IMR-90 (cell line): ENCODE measurements at regions not wholly inside any gene's neighbourhood (a gene's known extent, or its start where the extent isn't known, plus 50 kb on each side); places are given as distances from the start of the nearest gene placed in this dataset.

Experiments
- ATAC-seq: fragments of 200-7000 bp; cut with Tn5 transposase; 2 replicates; pipeline ENCODE4 v1.9.1; 2020; ENCODE audit warnings: low read depth, mild to moderate bottlenecking, moderate library complexity
- BruUV-seq: library from RNA; stranded (reverse); fragments of 400-500 nt; replicated peaks from 2 replicates; lab custom pipeline; 2021; lab: Mats Ljungman, UMichigan
- CTCF ChIA-PET: fragments of 300-600 bp; formaldehyde crosslinking; extraction: SDS; loops from one replicate; lab custom pipeline; 2021; ENCODE audit warnings: antibody characterized with exemption; lab: Yijun Ruan, JAX
- POLR2A ChIA-PET: fragments of 300-600 bp; sonication (Branson Sonifier 250); formaldehyde crosslinking; loops from one replicate; lab custom pipeline; 2022; ENCODE audit warnings: antibody characterized with exemption; ENCODE audit not compliant: unreplicated experiment; lab: Charles Lee
- DNase-seq: peaks from one replicate; pipeline ENCODE4 v3.0.0; 2013
- H2AFZ ChIP-seq: replicated peaks from 2 replicates; pipeline ENCODE3; 2013; ENCODE audit warnings: low read length, mild to moderate bottlenecking; ENCODE audit not compliant: poor library complexity
- H2AK5ac ChIP-seq: 2 replicates; pipeline ENCODE4 v1.6.1; 2013; ENCODE audit warnings: low read depth, low read length, inconsistent platforms
- H2AK9ac ChIP-seq: replicated peaks from 2 replicates; pipeline ENCODE3; 2013; ENCODE audit warnings: mild to moderate bottlenecking, low read depth, low read length, moderate library complexity; ENCODE audit not compliant: poor library complexity
- H2BK120ac ChIP-seq: 2 replicates; pipeline ENCODE4 v1.6.1; 2013; ENCODE audit warnings: low read depth, low read length, inconsistent platforms
- H2BK15ac ChIP-seq: 3 replicates; pipeline ENCODE4 v1.6.1; 2013; ENCODE audit warnings: low read depth, low read length, inconsistent platforms
- H2BK20ac ChIP-seq: 2 replicates; pipeline ENCODE4 v1.6.1; 2013; ENCODE audit warnings: low read depth, mild to moderate bottlenecking, inconsistent platforms, low read length, moderate library complexity
- H2BK5ac ChIP-seq: 2 replicates; pipeline ENCODE4 v1.6.1; 2013; ENCODE audit warnings: mild to moderate bottlenecking, low read depth, low read length, inconsistent platforms; ENCODE audit not compliant: poor library complexity, severe bottlenecking
- H3K14ac ChIP-seq: replicated peaks from 2 replicates; pipeline ENCODE4 v1.6.1; 2013; ENCODE audit warnings: low read depth, low read length, inconsistent platforms
- H3K18ac ChIP-seq: 2 replicates; pipeline ENCODE4 v1.6.1; 2013; ENCODE audit warnings: low read depth, low read length, control low read depth
- H3K23ac ChIP-seq: 2 replicates; pipeline ENCODE4 v1.6.1; 2013; ENCODE audit warnings: low read depth, low read length, inconsistent platforms
- H3K27ac ChIP-seq: 2 replicates; pipeline ENCODE4 v1.5.1; 2013; ENCODE audit warnings: mild to moderate bottlenecking, control low read depth, low read length; ENCODE audit not compliant: insufficient read depth
- H3K27me3 ChIP-seq: 2 replicates; pipeline ENCODE4 v1.6.1; 2013; ENCODE audit warnings: low read length; ENCODE audit not compliant: control insufficient read depth, insufficient read depth
- H3K36me3 ChIP-seq: 2 replicates; pipeline ENCODE4 v1.6.1; 2013; ENCODE audit warnings: low read length, mixed read lengths; ENCODE audit not compliant: control insufficient read depth, insufficient read depth
- H3K4ac ChIP-seq: 2 replicates; pipeline ENCODE4 v1.6.1; 2013; ENCODE audit warnings: low read depth, low read length, inconsistent platforms
- H3K4me1 ChIP-seq: 2 replicates; pipeline ENCODE4 v1.6.1; 2013; ENCODE audit warnings: low read length, mixed read lengths; ENCODE audit not compliant: control insufficient read depth, insufficient read depth
- H3K4me2 ChIP-seq: 2 replicates; pipeline ENCODE4 v1.6.1; 2013; ENCODE audit warnings: low read depth, mild to moderate bottlenecking, control low read depth, low read length, moderate library complexity
- H3K4me3 ChIP-seq: 2 replicates; pipeline ENCODE4 v1.5.1; 2013; ENCODE audit warnings: low read depth, mild to moderate bottlenecking, control low read depth, low read length, moderate library complexity; ENCODE audit not compliant: insufficient read depth
- H3K56ac ChIP-seq: 2 replicates; pipeline ENCODE4 v1.6.1; 2013; ENCODE audit warnings: low read length, inconsistent platforms; ENCODE audit not compliant: insufficient read depth; ENCODE audit errors: extremely low read depth
- H3K79me1 ChIP-seq, 2 experiments: 2 replicates each; pipeline ENCODE4 v1.6.1; 2013; ENCODE audit warnings: low read length in 2 of 2, inconsistent platforms in 1 of 2, low read depth in 1 of 2
- H3K9ac ChIP-seq: 2 replicates; pipeline ENCODE4 v1.6.1; 2013; ENCODE audit warnings: low read depth, low read length, control low read depth
- H3K9me1 ChIP-seq: 2 replicates; pipeline ENCODE4 v1.6.1; 2013; ENCODE audit warnings: low read length, inconsistent platforms; ENCODE audit not compliant: insufficient read depth
- H3K9me3 ChIP-seq: 2 replicates; pipeline ENCODE4 v1.6.1; 2013; ENCODE audit warnings: low read length; ENCODE audit not compliant: control insufficient read depth, insufficient read depth
- H4K20me1 ChIP-seq: 2 replicates; pipeline ENCODE4 v1.6.1; 2013; ENCODE audit warnings: low read length, inconsistent platforms; ENCODE audit not compliant: insufficient read depth
- H4K5ac ChIP-seq: 2 replicates; pipeline ENCODE4 v1.6.1; 2013; ENCODE audit warnings: mild to moderate bottlenecking, low read depth, low read length, control low read depth
- H4K8ac ChIP-seq, 2 experiments: 2 replicates each; pipeline ENCODE4 v1.6.1; 2013; ENCODE audit warnings: low read depth in 2 of 2, low read length in 2 of 2, control low read depth in 1 of 2, inconsistent platforms in 1 of 2
- H4K91ac ChIP-seq: 2 replicates; pipeline ENCODE4 v1.6.1; 2013; ENCODE audit warnings: low read depth, low read length, inconsistent platforms; ENCODE audit not compliant: insufficient read depth
- CEBPB ChIP-seq: IDR thresholded peaks from 2 replicates; pipeline ENCODE4 v1.6.1; 2012; ENCODE audit warnings: low read depth, low read length, improper control_type of control experiment
- CHD1 ChIP-seq: IDR thresholded peaks from 2 replicates; pipeline ENCODE4 v1.6.1; 2012; ENCODE audit warnings: low read depth, low read length, improper control_type of control experiment
- FOS ChIP-seq: fragments of 150-350 bp; IDR thresholded peaks from 2 replicates; pipeline ENCODE4 v1.6.1; 2016; ENCODE audit warnings: low read depth, low read length
- MAFK ChIP-seq: IDR thresholded peaks from 2 replicates; pipeline ENCODE4 v1.6.1; 2012; ENCODE audit warnings: low read depth, low read length, improper control_type of control experiment
- MAZ ChIP-seq: IDR thresholded peaks from 2 replicates; pipeline ENCODE4 v1.6.1; 2012; ENCODE audit warnings: low read depth, mild to moderate bottlenecking, low read length, improper control_type of control experiment, moderate library complexity, borderline replicate concordance
- NFE2L2 ChIP-seq: fragments of 150-350 bp; IDR thresholded peaks from 2 replicates; pipeline ENCODE4 v1.6.1; 2016; ENCODE audit warnings: low read depth, mild to moderate bottlenecking, low read length
- POLR2A ChIP-seq: IDR thresholded peaks from 2 replicates; pipeline ENCODE4 v1.6.1; 2012; ENCODE audit warnings: mild to moderate bottlenecking, low read depth, low read length
- RAD21 ChIP-seq: IDR thresholded peaks from 2 replicates; pipeline ENCODE4 v1.6.1; 2012; ENCODE audit warnings: low read length, improper control_type of control experiment
- RCOR1 ChIP-seq: IDR thresholded peaks from 2 replicates; pipeline ENCODE4 v1.6.1; 2012; ENCODE audit warnings: mild to moderate bottlenecking, low read length, improper control_type of control experiment; ENCODE audit not compliant: insufficient replicate concordance
- SMC3 ChIP-seq: fragments of 150-350 bp; IDR thresholded peaks from 2 replicates; pipeline ENCODE4 v1.6.1; 2016; ENCODE audit warnings: low read depth, mild to moderate bottlenecking, antibody characterized with exemption, low read length, moderate library complexity
- WGBS, 2 experiments: methylation state at CpG; one replicate each; pipeline versions ENCODE4 v1.1.5 to v1.1.7; 2013; ENCODE audit warnings: missing lambda C conversion rate in 2 of 2; ENCODE audit not compliant: insufficient read length in 1 of 2; ENCODE audit errors: extremely low coverage in 2 of 2; 5-methylcytosine and 5-hydroxymethylcytosine counted together
- dilution Hi-C: fragments of 300-500 bp; cut with HindIII; formaldehyde crosslinking; loops from one replicate; pipeline ENCODE4 v1.14.3; 2018; ENCODE audit warnings: low sequenced_read_pairs; ENCODE audit not compliant: unreplicated experiment
- in situ Hi-C: fragments of 300-500 bp; cut with MboI; formaldehyde crosslinking; loops from 3 replicates; pipeline ENCODE4 v1.14.3; 2019; ENCODE audit warnings: low sequenced_read_pairs, inconsistent platforms, mixed read lengths
- intact Hi-C: fragments of 100-400 bp; cut with micrococcal nuclease; formaldehyde crosslinking; loops from 2 replicates; pipeline ENCODE4 v1.10.0; 2022
- TF ChIP-seq, protein P1 (sequence below): conservative IDR thresholded peaks from 2 replicates; pipeline ENCODE4 v1.5.1; 2012; ENCODE audit warnings: mild to moderate bottlenecking, low read depth, low read length, improper control_type of control experiment

DNA sequence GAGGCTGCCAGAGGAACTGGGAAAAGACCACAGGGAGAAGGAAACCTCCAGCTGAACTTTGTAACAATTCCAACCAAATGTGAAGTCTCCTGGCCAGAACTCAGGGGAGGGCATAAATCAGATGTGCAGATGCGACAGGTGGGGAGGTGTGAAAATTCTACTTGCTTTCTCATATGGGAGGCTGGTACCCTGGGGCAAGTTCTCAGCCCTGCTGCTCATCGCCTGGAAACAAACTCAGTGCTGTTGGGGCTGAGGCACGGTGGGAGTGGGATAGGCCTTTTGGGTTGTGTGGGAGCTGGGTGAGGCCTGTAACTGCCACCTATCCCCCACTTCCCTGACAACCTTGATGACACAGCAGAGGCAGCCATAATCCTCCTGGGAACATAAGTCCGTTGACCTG is 179.6 kb downstream of the ASB1 start:
- Histone ChIP-seq H3K27me3 (peaks cover 2% of the 10 kb centered on the region; the same call in 1 of the 2 replicates), H3K23ac (no peak overlapping the region), H4K8ac (no peak overlapping the region), H3K9me3 (peaks cover 2% of the 10 kb centered on the region; the same call in 1 of the 2 replicates), H4K5ac (no peak overlapping the region), H3K27ac (no peak overlapping the region), H2AK5ac (no peak overlapping the region), H3K14ac (no peak overlapping the region), H3K9me1 (no peaks in the 10 kb centered on the region), H2AFZ (no peak overlapping the region), H2BK15ac (no peak overlapping the region), H3K4ac (no peak overlapping the region), H4K20me1 (no peaks in the 10 kb centered on the region), H2BK120ac (no peak overlapping the region), H3K18ac (no peak overlapping the region), H3K36me3 (no peaks in the 10 kb centered on the region), H3K4me1 (peaks cover 4% of the 10 kb centered on the region; the same call in 1 of the 2 replicates), H3K4me3 (no peak overlapping the region), H4K91ac (no peak overlapping the region), H2BK5ac (no peak overlapping the region), H3K9ac (no peak overlapping the region), H3K4me2 (no peak overlapping the region), H2BK20ac (no peak overlapping the region), H2AK9ac (no peak overlapping the region), H3K56ac (no peak overlapping the region), H3K79me1 (no peaks in the 10 kb centered on the region)
- CTCF ChIA-PET, result no interaction called here
- intact Hi-C loops (no loop called here), dilution Hi-C loops (no loop called here), in situ Hi-C loops (no loop called here)
- BruUV-seq, result no TSS peak
- DNase-seq (no peak), ATAC-seq (no peak)
- TF ChIP-seq MAZ (no peak), RAD21 (no peak), MAFK (no peak), CEBPB (no peak), POLR2A (no peak), RCOR1 (no peak), SMC3 (no peak), NFE2L2 (no peak), CHD1 (no peak), FOS (no peak)
- TF ChIP-seq, protein P1, sequence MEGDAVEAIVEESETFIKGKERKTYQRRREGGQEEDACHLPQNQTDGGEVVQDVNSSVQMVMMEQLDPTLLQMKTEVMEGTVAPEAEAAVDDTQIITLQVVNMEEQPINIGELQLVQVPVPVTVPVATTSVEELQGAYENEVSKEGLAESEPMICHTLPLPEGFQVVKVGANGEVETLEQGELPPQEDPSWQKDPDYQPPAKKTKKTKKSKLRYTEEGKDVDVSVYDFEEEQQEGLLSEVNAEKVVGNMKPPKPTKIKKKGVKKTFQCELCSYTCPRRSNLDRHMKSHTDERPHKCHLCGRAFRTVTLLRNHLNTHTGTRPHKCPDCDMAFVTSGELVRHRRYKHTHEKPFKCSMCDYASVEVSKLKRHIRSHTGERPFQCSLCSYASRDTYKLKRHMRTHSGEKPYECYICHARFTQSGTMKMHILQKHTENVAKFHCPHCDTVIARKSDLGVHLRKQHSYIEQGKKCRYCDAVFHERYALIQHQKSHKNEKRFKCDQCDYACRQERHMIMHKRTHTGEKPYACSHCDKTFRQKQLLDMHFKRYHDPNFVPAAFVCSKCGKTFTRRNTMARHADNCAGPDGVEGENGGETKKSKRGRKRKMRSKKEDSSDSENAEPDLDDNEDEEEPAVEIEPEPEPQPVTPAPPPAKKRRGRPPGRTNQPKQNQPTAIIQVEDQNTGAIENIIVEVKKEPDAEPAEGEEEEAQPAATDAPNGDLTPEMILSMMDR, result no peak
- POLR2A ChIA-PET, result no interaction called here
- no CpG with 5 or more reads among the region's 4 CpGs for WGBS, 2 experiments
